ENCODE measurements at regions not wholly inside any gene's neighbourhood (a gene's known extent, or its start where the extent isn't known, plus 50 kb on each side); places are given as distances from the start of the nearest gene placed in this dataset.
"Not testable (repeated sequence)": the region's sequence is repeated elsewhere in the genome, so short reads cannot be mapped to it uniquely, and the experiment has no call there.

- not testable (repeated sequence) for DNase-seq
Measured at GRCh38 chr20:29566901-29567635, 1690.4 kb upstream of the DEFB115 start.

GRCh38 chr20:29567671-29568070 is 1689.8 kb upstream of the DEFB115 start:
- not testable (repeated sequence) for DNase-seq

GRCh38 chr20:29570126-29570525 is 1687.3 kb upstream of the DEFB115 start:
- not testable (repeated sequence) for DNase-seq

GRCh38 chr20:29589530-29589929 is 1667.9 kb upstream of the DEFB115 start:
- DNase-seq: not testable (repeated sequence)

DNA sequence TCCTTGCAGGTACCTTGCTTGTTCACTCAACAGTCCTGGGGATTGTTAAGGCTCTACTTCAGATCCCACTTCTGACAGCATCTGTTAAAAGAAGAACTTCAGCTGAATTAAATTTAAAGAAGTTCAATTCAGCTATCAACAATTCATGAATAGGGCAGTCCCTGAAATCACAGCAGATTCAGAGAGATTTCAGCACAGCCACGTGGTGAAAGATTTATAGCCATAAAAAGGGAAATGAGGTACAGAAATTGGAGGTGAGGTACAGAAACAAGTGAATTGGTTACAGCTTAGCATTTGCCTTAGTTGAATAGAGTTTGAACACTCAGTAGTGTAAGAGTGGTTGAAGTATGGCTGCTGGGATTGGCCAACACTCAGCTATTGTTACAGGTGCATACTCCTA is 1653.3 kb upstream of the DEFB115 start:
- DNase-seq: not testable (repeated sequence)

- DNase-seq: not testable (repeated sequence)
Measured at GRCh38 chr20:29606171-29606570, 1651.3 kb upstream of the DEFB115 start.

GRCh38 chr20:29629395-29629794 is 1628.1 kb upstream of the DEFB115 start:
- not testable (repeated sequence) for DNase-seq
